Left hindlimb (tissue), 1 donor: ENCODE measurements at regions not wholly inside any gene's neighbourhood (a gene's known extent, or its start where the extent isn't known, plus 50 kb on each side); places are given as distances from the start of the nearest gene placed in this dataset.
"Not testable (repeated sequence)": the region's sequence is repeated elsewhere in the genome, so short reads cannot be mapped to it uniquely, and the experiment has no call there.

Source experiments
- DNase-seq: peaks from one replicate; pipeline ENCODE4 v3.0.0-alpha.2; 2018

DNA sequence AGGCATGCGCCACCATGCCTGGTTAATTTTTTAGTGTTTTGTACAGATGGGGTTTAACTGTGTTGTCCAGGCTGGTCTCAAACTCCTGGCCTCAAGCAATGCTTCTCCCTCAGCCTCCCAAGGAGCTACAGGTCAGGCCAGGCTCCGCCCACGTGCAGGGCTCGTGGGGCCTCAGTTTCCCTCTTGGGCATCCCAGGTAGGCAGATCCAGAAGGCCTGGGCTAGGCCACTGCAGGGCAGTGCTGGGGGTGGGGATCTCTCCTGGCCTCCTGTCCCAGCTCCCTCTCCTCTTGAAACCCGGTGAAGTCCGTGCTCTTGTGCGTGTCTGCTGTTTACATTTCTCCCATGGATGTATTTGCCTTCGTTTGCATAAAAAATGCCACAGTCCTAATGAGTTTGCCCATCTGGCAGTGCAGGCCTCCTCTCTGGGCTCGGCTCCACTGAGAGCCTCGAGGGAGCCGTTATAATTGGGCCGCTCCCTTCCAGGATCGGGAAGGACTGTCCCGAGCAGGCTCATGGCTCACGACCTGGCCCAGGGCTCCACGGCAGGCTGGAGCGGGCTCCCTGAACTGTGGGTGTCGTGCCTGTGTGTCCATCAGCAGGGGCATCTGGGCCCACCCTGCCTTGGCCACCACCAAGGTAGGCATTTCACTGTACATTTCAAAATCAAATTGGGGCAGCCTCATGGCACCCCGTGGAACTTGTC lies 52.6 kb upstream of the RUFY1 start:
- DNase-seq = no peak

DNA sequence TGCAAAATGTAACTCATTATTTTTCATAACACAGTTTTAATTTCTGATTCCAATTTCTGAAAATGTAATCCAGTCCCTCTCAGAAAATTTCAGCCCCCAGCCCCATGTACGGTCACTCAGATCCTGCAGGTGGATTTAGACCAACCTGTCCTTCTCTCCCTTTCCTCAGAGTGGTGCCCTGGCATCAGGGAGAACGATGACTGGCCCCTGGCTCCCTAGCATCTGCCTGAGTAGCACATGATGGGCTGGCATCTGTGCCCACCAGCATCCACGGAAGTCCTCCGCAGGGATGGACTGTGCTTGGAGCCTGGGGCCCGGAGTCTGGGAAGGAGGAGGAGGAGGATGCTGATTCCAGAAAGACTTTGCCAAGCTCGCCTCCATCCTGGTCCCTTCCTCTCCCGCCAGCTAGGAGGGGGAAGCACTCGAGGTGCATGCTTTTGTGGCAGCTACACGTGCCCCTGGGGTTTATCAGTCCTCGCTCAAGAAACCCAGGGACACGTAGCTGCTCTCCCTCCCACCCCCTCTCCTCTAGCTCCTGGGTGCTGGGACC lies 54.4 kb upstream of the RUFY1 start:
- no peak for DNase-seq

DNA sequence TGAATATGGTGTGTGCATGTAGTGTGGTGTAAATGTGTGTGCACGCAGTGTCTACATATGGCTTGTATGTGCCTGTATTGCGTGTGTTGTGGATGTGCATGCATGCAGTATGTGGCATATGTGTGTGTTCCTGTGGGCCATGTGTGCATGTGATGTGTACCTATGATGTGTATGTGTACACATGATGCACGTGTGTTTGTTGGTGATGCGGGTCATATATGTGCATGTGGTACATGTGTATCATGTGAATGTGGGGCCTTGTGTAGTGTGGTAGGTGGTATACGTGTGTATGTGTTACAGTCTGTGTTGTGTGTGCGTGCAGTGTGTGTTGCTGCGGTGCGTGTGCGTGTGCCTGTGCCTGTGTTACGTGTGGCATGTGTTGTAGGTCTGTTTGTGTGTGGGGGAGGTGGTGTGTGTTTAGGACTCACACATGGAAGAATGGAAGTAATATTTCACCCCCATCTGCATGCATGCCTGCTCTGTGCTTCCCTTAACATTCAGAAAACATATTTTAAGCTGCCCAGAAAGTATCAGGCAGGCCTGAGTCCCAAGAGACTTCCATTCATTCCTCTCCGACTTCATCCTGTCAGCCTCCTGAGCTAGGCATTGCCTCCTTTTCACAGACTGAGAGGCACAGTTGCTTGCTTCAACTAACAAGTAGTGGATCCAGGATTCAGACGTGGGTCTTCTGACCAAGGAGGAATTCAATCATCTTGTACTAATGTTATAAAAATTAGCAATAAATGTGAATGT lies 55.4 kb upstream of the RUFY1 start:
- no peak for DNase-seq

DNA sequence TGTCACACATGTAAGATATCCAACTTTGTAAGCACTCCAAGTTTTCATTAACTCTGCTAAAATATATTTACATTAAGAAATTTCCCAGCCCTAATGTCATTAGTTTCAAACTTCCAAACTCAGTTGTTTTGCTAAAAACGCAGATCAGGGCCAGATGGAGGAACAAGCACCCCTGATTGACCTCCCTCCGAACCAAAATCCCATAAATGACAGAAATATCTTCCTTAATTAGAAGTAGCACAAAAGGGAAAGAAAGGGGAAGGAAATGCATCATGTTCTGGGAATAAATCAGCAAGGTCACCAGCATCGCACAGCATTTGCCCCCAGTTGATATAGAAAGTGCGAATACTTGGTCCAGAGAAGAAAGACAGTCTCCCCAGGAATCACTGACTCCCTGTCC lies 61.4 kb upstream of the RUFY1 start:
- DNase-seq = no peak

DNA sequence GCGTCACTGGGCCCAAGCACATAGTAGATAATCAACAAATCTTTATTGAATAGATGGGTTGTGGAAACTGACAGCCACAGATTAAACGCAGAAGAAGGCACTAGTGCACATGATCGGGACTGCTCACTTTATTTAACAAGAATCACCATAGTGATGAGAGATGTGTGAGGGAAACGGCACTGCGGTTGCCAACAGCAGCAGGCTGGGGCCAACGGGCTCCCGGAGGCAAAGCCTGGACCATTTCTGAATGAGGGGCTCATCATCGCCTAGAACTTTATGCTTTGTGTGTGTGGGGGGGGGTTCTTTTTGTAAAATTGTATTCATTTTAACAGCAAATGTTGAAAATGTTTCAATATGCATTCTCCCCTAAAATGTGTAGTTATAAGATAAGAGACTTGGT lies 61.9 kb upstream of the RUFY1 start:
- peak; percentile 60 for DNase-seq

DNA sequence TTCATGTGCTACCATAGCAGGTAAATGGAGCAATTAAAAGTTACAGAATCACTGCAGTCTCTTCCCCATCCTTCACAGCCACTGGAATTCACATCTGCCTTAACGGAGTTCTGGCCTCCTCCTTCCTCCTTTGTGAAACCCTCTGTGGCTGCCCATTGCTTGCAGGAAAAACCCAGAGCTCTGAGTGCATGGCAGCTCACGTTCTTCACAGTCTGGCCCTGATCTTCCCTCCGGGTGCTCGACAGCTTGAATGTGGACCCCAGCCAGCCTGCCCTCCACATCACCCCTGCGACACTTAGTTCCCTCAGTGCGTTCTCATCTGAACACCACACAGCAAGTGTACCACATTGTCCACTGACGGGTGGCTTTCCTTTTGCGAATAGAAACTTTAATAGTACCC lies 63.2 kb upstream of the RUFY1 start:
- no peak for DNase-seq

DNA sequence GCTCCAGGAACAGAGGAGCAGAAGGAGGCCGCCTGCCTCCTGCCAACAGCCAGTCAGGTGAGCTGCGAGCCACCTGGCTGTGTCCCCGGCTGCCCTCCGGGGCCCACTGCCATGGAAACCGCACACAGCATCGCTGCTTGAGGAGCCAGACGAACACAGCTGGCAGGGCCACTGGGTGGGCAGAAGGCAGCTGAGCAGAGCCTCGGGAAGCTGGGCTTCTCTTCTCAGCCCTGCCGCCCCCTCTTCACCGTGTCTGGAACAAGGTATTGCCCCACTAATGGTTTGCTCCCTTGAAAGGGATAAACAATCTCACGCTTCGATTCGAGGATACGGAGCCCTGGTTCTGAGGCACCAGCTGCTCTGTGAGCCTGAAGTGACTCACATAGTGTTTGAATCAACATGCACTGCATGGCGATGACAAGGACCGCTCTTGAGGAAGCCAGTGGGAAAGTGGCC lies 63.7 kb upstream of the RUFY1 start:
- no peak for DNase-seq

DNA sequence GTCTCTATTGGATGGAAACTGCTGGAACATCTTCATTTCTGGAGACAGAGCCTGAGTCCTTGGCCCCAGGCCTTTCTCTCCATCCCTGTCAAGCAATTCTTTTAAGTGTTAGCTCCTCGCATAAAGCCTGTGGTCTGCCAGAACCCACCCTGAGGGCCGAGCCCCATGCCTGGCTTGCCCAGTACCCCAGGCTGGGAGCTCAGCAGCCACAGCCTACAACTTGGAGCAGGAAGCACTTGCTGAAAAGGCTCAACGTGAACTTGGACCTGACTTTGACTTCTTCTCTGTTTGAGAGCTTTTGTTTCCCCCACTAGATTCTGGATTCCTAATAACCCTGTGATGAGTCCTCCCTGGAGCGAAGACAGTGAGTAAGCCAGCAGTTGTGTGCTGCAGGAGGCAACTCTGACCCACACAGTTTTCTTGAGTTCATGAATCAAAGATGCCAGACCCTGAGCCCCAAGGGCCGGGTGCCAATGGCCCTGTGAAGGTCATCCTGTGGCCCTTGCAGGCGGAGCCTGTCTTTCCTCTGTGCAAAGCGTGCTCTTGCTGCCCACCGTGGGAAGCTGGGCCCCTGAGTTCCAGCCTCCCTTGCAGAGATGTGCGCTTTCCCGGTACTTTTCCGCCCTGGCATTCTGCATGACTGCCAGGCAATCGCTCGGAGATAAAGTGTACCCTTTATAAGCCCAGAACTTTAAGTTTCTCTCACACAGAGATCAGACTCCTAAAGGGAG lies 64.3 kb upstream of the RUFY1 start:
- DNase-seq = no peak

DNA sequence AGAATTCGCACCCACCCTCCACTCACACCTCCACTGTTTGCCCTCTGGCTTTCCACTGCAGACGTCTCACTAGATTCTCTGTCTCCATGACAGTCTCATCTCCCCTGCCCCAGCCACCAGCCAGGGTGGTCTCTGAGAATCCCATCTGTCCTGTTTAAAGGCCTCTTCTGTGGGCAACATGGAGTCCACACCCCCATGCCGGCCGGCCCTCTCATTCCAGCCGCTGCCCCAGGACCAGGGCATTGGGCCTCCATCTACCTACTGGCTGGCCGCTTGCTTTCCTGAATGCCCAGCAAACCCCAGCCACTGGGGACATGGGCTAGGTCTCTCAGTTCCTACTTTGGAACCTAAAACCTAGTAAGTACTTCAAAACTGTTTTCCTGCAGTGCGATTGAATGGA lies 65.6 kb upstream of the RUFY1 start:
- no peak for DNase-seq

DNA sequence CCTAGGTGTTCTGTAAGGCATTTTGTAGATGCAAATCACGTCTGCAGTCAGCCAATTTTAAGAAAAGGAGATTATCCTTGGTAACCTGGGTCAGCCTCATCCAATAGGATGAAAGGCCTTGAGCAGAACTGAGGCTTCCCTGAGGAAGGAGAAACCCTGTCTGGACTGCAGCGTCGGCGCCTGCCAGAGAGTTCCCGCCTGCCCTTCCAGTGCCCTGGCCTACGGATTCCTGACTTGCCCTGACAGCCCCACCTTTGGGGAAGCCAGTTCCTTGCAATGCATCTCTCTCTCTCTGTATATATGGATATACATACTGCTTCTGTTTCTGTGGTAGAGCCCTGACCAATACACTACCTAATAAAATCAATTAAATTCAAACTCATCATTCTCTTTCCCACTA lies 66.2 kb upstream of the RUFY1 start:
- DNase-seq = no peak

DNA sequence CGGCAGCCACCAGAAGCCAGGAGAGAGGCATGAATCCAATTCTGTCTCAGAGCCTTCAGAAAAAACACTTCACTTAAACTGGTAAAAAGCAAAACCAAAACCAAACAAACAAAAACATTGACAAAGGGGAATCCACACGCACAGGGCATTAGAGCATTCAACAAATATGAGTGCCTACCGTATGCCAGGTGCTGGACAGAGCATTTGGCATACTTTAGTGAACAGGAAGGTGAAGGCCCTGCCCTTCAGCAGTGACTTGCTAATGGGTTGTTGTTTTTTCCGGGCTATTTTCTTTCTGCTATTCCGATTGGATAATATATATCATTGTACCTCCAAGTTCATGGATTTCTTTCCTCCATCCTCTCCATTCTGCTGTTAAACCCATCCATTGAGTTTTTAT lies 71.7 kb upstream of the RUFY1 start:
- no peak for DNase-seq

DNA sequence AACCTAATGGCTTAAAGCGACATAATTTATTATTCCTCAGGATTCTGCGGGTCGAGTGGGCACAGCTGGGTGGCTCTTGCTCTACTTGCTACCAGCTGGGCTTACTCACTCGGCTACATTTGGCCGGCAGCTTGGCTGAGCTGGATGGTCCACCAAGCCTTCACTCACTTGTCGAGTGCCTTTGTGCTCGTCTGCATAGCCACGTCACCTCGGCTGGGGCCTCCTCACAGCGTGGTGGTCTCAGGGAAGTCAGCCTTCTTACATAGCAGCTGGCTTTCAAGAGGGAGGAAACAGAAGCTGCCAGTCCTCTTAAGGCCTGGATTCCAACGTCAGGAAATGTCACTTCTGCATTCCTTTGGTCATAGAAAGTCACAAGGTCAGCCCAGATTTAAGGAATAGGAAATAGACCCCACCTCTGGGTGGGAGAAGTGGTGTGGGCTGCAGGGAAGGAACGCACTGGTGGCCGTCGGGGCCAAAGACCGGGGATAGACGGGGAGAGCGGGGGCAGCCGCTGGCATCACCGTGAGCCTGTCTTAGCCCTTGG lies 75.1 kb upstream of the RUFY1 start:
- DNase-seq = no peak

DNA sequence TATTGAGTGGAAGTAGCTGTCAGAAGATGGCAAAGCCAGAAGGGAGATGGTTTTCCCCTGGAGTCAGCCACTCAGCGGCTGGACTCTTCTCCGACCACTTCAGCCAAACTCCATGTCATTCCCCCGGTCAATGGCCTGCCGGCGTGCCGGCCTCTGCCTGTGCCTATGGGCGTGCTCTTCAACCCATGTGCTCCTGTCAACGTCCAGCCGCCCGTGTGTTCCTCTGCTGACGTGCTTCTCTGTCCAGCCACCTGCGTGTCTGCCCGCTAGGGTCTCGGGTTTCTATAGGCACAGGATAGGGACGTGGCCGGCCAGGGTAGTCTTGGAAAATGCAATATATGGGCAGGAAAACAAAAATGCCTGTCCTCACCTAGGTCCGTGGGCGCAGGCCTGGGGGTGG lies 77.7 kb upstream of the RUFY1 start:
- DNase-seq = no peak

DNA sequence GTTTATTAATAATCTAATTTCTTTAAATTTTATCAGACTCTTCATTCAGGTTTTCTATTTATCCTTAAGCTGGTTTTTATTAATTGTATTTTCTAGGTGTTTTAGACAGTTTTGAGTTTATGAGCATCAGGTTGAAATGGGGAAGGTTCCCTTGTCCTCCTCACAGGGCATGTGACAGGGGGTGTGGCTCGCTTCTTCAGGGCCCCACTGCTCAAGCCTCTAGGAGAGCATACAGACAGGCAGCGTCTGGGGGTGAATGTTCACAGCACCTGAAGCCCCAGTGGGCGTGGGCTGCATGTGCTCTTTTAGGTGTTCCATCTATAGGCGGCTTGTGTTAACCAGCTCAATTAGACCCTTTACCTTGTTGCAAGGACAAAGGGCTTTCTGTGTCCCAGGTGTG lies 78.2 kb upstream of the RUFY1 start:
- no peak for DNase-seq

DNA sequence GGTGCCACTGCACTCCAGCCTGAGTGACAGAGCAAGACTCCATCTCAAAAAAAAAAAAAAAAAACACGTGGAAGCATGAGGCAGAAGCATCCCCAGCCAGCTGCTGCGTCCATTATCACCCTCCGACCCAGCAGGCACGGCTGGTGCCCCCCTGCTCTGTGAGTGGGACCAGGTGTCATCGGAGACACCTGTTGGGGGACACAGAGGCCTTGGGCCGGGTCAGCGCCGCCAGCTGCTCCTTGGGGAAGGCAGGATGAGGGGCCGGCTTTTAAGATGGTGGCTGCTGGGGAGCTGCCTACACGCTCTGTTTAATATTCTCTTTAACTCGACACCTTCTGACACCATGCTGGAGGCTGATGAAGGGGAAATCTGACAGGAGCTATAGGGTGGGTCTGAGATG lies 80.2 kb upstream of the RUFY1 start:
- DNase-seq = no peak

DNA sequence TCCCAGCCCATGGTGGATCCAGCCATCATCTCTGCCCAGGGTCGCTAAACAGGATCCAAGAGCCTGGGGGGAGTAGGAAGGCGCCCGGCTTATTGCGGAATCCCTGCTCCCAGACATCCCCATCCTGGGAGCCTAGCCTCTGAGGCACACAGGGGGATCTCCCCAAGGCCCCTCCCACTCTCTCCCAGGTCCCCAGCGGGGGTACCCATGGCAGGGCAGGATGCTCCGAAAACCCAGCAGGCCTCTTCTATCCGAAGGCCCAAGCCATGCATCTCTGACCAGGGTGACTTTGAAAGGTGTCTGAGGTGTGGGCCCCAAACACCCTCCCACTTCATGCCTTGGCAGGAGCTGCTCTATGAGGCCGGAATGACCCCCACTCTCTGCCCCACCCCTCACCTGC lies 81.7 kb upstream of the RUFY1 start:
- no peak for DNase-seq

DNA sequence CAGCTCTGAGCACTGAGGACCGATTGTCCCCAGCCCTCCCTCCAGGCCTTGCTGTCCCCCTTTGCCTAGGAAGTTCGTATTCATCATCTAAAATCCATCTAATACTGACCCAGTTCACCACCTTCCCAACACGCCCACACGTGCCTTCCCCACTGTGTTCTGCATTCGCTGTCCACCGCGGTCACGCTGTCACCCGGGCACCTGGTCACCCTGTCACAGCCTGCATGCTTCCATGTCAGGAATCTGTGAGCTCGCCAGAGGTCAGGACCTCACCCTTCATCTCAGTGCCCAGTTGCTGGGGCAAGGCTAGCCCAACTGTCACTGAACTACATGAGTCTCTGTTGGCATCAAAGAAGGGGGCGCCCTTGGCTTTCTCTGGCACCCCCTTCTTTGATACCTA lies 82.9 kb upstream of the RUFY1 start:
- no peak for DNase-seq

DNA sequence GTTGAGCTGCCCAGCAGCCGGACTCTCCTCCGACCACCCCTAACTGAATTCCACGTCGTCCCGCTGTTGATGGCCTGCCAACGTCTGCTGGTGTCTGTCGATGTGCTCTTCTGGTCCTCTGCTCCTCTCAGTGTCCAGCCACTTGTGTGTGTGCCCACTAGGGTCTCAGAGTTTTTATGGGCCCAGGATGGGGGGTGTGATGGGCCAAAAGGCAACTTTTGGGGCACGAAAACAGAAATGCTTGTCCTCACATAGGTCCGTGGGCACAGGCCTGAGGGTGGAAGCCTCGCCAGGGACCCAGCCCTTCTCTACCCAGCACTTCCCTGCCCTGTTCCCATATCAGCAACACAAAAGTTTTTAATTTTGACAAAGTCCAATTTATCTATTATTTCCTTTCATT lies 85.7 kb upstream of the RUFY1 start:
- DNase-seq = no peak

DNA sequence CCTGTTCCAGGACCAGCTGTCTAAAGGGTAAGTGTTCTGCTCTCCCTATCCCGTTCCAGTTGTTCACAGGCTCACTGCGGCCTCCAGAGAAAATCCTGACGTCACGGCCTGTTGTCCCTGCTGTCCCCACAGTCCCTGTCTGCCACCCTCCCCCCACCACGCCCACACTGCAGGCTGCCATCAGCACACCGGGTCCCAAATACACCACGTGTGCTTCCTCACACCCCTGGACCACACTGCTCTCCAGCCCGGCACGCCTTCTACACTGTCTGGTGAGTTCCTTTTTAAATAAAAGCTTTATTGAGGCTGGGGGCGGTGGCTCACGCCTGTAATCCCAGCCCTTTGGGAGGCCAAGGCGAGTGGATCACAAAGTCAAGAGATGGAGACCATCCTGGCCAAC lies 88.3 kb upstream of the RUFY1 start:
- DNase-seq = no peak

DNA sequence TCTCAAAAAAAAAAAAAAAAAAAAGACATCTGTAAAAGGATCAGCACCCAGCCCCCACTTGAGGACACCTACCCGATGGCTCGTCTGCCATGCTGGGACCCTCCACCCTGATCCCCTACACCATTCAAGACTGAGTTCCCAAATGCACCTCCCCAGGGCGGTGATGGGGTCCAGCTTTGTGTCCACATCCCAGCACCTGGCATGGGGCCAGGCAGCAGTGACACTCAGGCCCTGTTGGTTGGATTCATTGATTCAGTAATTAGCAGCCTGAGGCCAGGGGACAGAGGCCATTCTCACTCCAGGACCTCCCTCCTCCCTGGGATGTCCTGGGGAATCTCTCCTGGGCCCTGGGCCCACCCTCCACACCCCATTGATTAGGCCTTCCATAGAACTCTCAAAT lies 88.8 kb upstream of the RUFY1 start:
- no peak for DNase-seq

DNA sequence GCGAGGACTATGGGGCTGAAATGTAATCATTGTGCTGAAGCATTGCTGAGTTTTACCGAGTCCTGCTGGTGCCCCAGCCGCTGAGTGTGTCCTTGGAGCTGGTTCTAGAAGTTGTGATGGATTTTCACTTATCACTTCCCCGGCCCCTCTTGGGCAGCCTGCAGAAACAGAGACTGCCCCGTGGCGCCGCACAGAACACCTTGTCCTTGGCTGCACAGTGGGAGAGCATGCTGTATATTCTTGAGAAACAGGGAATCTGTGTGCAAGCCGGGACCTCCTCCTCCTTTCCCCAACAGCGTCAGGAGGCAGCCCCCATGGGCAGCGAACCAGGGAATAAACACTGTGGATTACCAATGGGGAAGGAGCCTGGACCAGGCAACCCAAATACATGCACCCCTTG lies 90.6 kb upstream of the RUFY1 start:
- DNase-seq = no peak

DNA sequence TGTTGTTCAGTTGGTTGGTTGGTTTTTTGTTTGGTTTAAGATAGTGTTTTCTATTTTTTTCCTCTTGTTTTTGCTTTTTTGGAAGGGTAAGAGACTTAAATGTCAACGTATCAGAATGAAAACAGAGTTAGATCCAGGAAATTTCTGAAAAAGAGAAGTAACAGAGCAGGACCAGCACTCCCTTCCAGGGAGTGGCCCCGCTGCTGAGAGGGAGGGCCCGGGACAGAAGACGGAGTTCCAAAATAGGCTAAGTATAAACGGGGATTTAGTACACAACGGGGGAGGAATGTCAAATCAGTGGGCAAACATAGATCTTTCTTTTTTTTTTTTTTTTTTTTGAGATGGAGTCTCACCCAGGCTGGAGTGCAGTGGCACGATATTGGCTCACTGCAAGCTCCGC lies 92.7 kb upstream of the RUFY1 start:
- DNase-seq = no peak

DNA sequence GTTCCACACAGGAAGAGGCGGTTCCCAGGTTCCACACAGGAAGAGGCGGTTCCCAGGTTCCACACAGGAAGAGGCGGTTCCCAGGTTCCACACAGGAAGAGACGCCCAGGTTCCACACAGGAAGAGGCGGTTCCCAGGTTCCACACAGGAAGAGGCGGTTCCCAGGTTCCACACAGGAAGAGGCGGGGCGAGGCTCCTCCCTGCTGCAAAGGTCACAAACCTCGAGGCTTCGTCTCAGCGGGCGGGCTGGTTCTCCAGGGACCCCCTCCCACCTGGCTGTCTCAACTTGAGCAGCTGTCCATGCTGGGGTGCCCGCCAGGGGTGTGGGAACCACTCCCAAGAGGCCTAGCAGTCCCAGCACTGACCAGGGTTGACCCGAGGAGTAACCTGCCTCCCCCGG lies 94.3 kb upstream of the RUFY1 start:
- not testable (repeated sequence) for DNase-seq

DNA sequence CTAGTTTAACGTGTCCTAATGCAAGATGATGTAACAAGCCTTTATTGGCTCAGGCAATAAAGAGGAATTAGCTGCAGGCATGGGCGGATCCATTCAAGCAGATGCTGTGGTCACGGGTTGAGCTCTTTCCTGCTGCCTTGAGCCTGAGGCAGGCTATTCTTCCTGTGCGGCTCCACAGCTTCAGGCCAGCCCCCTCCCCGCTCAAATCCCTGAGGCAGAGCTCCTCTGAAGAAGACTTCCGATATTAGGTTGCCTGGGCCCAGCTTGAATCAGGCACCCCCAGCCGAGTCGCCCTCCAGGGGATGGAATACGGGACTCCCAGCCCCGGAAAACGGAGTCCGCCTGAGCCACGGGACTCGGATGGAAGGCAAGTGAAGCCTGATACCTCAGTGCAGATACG lies 95.0 kb upstream of the RUFY1 start:
- no peak for DNase-seq
